GM21360 (cell line): ENCODE measurements at regions not wholly inside any gene's neighbourhood (a gene's known extent, or its start where the extent isn't known, plus 50 kb on each side); places are given as distances from the start of the nearest gene placed in this dataset.
"Not testable (repeated sequence)": the region's sequence is repeated elsewhere in the genome, so short reads cannot be mapped to it uniquely, and the experiment has no call there.

Experiments
- ATAC-seq: cut with Tn5 transposase; IDR thresholded peaks from one replicate; pipeline ENCODE4 v1.9.1; 2021; ENCODE audit warnings: mild to moderate bottlenecking, moderate library complexity; ENCODE audit not compliant: unreplicated experiment

DNA sequence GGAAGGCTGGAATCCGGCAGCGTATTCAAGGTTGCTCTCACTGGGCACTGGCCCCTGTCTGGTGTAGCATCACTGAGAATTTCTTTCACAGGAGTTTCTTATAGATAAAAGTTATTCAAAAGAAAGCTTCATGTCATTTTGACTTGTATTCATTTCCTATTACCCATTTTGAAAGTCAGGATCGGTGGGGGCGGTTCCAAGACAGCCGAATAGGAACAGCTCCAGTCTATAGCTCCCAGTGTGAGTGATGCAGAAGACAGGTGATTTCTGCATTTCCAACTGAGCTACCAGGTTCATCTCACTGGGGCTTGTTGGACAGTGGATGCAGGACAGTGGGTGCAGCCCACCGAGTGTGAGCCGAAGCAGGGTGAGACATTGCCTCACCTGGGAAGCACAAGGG, 51.5 kb upstream of the CDC42EP3 start:
- not testable (repeated sequence) for ATAC-seq

DNA sequence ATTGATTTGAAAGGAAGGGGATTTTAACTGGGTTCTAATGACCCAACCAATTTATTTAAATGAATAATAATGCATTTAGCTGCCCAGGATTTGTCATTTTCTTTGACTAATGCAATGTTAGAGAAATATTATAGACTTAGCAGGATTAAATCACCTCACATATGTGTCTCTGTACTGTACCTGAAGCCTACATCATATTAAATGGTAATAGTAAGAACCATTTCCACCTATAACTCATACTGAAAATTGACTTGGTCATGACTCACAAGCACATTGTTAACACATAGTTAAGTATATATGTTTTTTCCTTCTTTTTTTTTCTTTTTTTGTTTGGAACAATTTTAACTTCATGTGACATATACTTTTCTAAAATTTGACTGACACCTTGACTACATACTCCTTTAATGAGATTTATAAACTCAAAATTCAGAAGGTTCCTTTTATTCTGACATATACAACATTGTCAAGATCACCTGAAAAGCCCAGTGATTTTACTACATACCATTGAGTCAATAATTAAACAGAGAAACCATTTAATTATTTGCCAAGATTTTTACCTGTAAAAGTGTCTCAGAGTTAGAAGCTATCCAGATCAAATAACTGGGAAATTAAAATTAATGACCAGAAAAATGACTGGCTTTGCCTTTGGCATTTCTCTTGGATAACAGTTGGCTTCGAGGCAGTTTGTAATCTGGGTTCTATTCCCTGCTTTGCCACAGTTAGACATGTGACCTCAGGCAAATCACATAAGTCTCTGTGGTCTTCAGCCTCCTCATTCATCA, 58.8 kb upstream of the CDC42EP3 start:
- ATAC-seq: no peak

DNA sequence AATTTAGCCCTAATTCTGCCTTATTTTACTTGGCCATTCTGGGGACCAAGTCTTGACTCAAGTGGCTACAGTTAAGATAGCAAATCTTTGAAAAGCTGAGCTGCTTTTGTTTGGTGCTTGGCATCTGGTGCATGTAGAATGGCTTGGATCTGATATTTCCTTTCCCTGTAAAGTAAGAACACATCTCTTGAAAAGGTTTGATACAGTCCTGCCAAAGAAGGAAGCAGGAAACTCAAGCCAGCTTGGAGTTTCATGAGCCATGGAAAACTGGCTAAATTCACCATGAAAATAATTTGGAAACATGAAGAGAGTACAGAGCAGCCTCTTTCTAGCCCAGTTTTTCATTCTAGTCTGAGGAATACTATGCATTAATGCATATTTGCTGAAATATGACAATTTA, 61.0 kb upstream of the CDC42EP3 start:
- not testable (repeated sequence) for ATAC-seq

DNA sequence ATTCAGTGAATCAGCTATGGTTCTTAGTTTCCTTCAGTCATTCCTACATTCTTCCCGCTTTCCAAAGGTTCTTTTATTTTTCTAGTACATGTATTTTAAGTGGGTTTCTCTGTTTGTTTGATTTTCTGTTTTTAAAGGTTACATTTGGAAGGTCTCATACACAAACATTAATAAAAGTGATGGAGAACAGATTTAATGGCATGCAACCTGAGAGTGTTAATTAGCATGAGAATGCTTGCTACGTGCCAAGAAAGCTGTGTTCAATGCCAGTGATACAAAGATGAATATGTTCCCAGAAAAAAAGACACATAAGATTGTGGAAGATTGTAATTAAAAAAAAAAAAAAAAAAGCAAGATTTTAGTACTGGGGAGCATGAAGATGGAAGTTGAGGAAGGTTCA, 61.8 kb upstream of the CDC42EP3 start:
- no peak for ATAC-seq

DNA sequence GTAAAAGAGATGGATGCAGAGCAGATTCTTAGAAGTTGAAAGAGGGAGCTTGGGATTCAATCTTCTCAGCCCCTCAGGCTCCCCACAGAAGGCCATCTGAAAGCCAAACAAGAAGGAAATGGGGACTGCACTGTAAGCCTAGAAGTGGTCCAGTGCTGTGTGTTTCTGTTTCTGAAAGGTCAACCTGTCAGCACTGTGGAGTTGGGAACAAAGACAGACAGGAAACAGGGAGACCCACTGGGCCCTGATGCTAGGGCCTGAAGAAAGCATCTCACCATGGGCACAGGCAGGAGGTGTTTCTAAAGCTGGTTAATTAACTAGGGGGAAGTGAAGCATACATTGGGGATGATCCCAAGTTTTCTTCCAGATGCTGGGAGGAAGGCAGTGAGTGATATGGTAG, 62.5 kb upstream of the CDC42EP3 start:
- not testable (repeated sequence) for ATAC-seq

DNA sequence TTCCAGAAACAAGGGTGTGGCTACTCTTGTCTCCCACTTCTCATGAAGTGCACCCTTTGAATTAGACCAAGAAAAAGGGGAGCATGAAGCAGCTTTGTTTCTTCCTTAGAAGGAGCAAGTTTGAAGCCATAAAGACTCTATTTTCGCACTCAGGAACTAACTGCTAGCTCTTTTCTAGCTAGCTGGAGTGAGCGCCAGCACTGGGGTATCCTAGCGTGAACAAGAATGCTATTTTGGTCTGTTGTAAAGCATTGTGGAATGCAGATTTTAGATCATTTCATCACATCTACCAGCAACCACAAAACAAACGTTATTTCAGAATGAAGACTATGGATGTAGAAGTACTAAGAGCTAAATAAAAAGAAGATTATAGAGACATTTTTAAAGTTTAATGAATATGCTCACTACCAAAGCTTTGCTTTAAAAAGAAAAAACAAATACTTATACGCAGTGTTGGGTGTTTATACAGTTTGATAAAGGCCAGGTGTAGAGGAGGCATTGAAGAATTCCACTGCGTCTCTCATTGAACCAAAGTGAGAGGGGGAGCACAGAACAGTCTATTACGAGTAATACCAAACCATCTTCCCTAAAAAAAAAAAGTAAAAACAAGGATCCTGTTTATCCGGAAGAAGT, 63.6 kb upstream of the CDC42EP3 start:
- ATAC-seq: not testable (repeated sequence)

DNA sequence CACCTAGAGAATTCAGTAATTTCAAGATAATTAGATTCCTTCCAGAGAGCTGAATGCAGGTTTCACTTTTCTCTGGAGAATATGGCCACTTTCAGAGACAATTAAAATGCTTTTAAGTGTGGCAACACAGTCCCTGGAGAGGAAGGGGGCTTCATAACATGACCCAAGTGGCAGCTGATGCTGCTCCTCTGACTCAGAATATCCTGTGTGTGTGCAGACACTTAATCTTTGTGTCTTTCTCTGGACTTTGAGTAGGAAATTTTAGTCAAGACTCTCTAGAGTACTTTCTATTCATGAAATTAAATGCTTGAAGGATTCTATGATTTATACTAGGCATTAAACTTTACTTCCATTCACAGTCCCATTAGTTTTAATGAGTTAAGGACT, 64.1 kb upstream of the CDC42EP3 start:
- ATAC-seq: not testable (repeated sequence)

DNA sequence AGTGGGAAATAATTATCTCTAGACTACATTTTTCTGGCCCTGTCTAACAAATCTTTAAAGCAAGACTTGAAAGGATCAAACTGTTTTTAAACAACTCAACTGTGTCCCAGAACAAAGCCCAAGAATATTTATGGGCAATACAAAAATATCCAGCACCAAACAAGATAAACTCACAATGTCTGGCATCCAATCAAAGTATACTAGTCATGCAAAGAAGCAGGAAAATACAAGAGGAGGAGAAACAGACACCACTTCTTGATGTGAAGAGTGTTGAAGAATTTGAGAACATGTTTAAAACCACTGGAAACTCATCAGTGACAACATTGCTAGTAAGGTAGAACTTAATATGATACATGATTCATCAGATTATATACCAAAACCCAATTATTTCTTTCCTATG, 66.1 kb upstream of the CDC42EP3 start:
- ATAC-seq: no peak

DNA sequence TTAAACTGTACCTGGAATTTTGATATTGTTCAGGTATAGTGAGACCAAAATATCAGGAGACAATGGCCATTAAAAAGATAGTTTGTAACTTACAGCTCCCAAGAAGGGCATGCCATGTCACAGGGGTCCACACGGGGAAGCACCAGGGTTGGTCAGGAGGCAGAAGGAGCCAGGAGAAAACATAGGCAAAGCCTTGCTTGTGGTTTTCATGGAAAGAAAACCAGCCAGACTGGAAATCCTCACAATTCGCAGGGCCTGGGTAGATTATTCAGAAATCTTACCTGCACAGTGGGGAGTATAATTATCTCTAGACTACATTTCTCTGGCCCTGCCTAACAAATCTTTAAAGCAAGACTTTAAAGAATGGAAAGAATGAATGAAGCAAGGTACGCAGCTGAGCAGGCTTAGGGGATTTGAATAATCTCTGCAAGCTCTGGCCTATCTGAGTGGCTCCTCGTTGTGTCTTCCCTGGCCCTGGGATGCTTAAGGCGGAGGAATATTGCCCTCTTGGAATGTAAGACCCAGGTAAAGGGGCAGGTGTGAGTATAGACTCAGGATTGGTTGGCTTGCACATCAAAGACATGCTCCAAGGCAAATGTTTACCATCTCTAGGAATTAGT, 66.9 kb upstream of the CDC42EP3 start:
- no peak for ATAC-seq

DNA sequence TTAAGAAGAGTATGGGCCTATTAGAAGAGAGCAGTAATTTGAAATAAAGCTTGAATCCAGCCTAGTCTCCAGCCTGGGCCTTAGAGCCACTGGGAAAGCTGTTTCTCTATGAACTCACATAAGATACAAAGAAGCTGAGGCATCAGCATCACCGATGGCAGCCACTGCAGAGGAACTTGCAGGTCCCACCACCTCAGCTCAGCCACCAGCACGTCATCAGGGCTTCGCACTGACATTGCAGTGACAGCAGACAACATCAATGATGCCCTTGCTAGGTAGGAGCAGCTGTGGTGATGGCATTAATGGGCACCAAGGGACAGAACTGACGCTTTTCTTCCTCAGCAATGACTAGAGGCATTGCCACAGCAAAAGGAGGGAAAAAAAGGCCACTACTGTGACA, 67.7 kb upstream of the CDC42EP3 start:
- ATAC-seq: no peak

DNA sequence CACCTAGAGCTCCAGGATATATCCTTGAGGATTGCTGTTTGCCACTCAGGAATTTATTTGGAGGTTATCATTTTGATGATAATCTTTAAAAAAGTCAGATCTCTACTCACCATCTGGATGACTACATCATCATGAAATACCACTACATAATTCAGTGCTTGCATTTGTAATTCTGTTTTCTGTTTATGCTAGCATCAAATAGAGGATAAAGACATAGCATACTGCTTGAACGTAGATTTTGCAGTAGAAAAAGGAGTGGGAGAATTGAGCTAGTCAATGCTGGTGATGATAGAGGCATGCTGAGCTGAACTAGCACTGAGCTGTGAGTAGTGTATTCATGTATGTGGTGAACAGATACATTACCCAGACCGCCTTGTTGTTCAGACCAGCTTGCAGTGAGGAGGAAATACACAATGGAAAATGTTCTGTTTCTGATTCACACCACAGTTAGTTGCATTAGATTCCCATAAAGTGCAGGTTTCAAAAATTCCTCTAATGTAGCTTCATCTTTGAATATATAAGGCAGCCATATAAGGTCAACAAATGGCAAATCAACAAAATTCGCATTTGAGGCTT, 68.8 kb upstream of the CDC42EP3 start:
- no peak for ATAC-seq

DNA sequence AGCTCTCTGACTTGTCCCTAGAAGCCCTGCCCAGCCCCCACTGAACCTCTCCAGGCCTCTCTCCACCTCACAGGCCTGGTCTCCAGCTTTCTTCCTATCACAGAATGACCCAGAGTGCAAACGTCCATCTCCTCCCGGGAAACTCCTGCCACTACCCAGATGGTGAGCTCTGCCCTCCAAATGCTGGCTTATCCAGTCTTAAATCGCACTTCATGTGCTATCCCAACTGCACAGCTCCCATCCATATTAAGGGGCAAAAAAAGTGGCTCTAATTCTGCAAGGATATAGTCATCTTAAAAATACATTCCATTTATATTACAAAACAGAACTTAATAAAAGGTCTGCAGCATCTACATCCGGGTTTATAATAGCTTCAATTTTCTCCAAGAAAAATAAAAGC, 70.8 kb upstream of the CDC42EP3 start:
- no peak for ATAC-seq

DNA sequence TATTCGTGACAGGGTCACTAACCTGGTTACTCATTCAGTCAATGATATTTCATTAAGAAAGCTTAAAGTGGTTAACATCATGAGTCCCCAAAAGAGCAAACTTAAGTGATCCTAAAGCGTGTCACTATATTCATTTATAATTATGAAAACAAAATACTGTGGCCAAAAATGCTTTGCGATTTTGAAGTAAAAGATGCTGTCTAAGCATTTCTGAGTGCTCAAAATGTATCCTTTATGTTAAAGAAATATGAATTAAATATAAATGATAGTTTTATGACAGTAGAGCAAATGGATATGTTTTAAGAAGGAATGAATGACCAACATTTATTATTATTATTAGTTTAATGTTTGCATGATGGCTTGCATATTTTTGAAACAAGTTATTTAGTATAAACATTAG, 72.6 kb upstream of the CDC42EP3 start:
- no peak for ATAC-seq

DNA sequence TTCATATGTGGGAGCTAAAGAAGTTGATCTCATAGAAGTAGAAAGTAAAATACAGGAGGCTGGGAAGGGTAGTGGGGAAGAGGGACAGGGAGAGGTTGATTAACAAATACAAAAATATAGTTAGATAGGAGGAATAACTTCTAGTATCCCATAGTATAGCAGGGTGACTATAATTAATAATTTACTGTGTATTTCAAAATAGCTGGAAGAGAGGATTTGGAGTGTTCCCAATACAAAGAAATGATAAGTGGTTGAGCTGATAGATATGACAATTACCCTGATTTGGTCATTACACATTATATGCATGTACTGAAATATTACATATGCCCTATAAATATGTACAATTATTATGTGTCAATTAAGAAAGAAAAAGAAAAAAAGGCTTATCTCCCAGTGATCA, 73.5 kb upstream of the CDC42EP3 start:
- not testable (repeated sequence) for ATAC-seq

DNA sequence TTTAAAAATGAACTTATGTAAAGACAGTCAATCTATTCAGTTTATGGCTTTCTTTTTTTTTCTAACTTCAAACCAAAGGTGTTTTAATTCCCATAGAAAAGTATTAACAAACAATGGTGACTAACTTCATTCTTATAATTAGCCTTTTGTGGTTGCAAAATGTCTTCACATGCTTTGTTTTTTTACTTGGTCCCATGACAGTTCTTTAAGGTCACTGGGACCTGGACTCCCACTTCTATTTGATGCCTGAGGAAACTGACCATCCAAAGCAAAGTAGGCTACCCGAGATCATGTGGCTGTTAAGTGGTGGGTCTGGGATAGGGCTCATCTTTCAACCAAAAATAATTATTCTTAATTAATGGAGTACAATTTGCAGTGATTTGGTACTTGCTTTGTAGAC, 74.6 kb upstream of the CDC42EP3 start:
- ATAC-seq: not testable (repeated sequence)

DNA sequence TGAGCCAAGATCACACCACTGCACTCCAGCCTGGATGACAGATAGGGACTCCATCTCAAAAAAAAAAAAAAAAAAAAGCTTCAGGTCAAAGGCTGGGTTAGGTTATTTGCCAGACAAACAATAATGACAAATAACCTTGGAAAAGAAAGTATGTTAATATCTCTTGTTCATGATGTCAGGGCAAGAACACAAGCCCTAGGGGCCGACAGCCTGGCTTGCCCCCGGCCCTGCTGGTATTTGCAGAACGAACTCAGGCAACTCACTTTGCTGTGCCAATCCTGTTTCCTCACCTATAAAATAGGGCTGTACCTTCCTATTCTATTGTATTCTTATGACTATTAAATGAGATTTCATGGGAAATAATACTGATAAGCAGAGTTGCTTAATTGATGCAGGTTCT, 75.4 kb upstream of the CDC42EP3 start:
- no peak for ATAC-seq

DNA sequence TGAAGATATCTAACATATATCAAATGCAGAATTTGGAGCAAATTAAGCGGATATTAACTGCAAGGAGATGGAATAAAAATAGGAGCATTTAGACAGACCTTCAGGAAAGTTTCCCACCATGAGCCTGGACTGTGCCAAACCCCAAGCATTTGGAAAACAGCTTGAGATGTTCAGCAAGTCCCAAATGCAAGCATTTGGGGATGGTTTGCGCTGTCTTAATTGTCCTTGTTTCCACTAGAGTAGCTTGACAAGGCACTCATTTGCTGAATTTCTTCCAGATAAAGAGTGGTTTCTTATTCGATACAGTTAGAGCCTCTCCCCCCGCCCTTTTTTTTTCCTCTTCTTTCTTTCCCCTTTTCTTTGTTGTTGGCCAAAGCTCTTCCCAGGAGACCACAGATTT, 77.1 kb upstream of the CDC42EP3 start:
- ATAC-seq: no peak

DNA sequence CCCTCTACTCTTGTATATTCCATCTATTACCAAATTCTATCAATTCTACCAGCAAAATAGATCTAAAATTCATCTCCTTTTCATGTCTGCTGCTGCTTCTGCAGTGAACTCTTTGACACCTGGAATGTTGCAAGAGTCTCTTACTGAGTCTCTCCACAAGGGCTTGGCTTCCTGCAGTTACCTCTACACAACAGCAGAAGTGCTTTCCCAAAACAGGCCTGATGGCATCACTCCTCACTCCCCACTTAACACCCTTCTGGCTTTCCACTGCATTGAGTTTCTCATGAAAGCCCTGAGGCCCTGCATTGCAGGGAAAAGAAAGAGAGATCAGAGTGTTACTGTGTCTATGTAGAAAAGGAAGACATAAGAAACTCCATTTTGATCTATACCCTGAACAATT, 78.8 kb upstream of the CDC42EP3 start:
- not testable (repeated sequence) for ATAC-seq

DNA sequence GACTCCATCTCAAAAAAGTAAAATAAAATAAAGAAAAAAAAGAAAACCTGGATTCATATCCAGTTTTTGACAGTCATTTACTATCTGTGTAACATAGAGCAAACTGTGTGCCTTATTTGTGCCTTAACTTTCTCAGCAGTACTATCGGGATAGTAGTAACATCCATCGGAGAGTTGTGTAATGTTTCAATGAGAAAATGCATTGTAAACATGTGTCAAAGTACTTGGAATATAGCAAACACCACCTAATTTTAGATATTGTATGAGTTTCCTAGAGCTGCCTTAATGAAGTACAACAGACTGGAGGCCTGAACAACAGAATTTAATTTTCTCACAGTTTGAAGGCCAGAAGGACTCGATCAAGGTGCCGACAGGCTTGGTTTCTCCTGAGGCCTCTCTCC, 81.3 kb upstream of the CDC42EP3 start:
- ATAC-seq: no peak

DNA sequence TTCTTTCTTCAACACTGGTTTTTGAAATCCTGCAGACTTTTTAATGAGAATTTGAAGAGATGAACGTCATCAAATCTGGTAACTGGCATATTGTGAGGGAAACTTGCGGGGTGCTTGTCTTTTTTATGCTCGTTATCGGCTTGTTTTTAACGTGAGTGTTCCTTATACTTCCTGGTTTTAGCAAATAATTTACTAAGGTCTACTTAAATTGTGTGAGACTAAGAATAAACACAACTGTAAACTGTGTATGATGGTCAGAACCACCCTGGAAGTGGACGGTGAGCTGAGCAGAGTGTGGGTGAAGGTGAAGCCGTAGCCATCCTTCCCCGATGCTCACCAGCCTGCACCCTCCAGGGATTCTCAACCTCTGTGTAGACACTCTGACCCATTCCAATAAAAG, 82.3 kb upstream of the CDC42EP3 start:
- no peak for ATAC-seq

DNA sequence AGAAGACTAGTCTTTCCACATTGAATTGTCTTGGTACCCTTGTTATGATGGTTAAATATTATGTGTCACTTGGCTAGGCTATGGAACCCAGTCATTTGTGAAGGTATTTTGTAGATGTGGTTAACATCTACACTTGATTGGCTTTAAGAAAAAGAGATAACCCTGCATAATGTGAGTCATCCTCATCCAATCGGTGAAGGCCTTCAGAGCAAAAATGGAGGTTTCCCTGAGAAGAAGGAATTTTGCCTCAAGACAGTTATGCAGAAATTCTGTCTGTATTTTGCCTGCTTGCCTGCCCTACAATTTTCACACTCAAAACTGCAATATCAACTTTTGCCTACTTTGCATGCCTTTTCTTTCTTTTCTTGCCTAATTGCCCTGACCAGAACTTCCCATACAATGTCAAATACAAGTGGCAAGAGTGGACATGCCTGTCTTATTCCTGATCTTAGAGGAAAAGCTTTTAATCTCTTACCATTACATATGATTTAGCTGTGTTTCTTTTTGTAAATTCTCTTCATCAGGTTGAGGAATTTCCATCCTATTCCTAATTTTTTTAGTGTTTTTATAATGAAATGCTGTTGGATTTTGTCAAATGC, 84.6 kb upstream of the CDC42EP3 start:
- ATAC-seq: not testable (repeated sequence)
